GM23338 (cell line): ENCODE measurements at regions not wholly inside any gene's neighbourhood (a gene's known extent, or its start where the extent isn't known, plus 50 kb on each side); places are given as distances from the start of the nearest gene placed in this dataset.

Experiments
- ATAC-seq: fragments of 200-7000 bp; cut with Tn5 transposase; 3 replicates; pipeline ENCODE4 v1.9.1; 2020
- DNase-seq: peaks from one replicate; pipeline ENCODE4 v3.0.0-alpha.2; 2015; ENCODE audit warnings: low spot score
- H2AFZ ChIP-seq: fragments of 200-600 bp; sonication (generic); 2 replicates; pipeline ENCODE4 v1.8.0; 2016; ENCODE audit warnings: antibody characterized with exemption, mild to moderate bottlenecking, moderate library complexity
- H3F3A ChIP-seq: fragments of 200-600 bp; sonication (generic); replicated peaks from 2 replicates; pipeline ENCODE4 v1.8.0; 2017; ENCODE audit warnings: antibody characterized with exemption, mixed run types, low read depth
- H3K27ac ChIP-seq: fragments of 200-600 bp; sonication (generic); 2 replicates; pipeline ENCODE4 v1.6.1; 2016; ENCODE audit warnings: low read depth
- H3K27me3 ChIP-seq: fragments of 200-600 bp; sonication (generic); 2 replicates; pipeline ENCODE4 v1.8.0; 2016; ENCODE audit warnings: mild to moderate bottlenecking, mixed run types, moderate library complexity; ENCODE audit not compliant: insufficient read depth
- H3K36me3 ChIP-seq: fragments of 200-600 bp; sonication (generic); 2 replicates; pipeline ENCODE4 v1.8.0; 2016; ENCODE audit warnings: mild to moderate bottlenecking; ENCODE audit not compliant: insufficient read depth
- H3K4me1 ChIP-seq: fragments of 200-600 bp; sonication (generic); 2 replicates; pipeline ENCODE4 v1.8.0; 2016; ENCODE audit warnings: mild to moderate bottlenecking, moderate library complexity; ENCODE audit not compliant: insufficient read depth
- H3K4me2 ChIP-seq: fragments of 200-600 bp; sonication (generic); 2 replicates; pipeline ENCODE4 v1.7.1; 2017; ENCODE audit warnings: mixed run types
- H3K4me3 ChIP-seq: fragments of 200-600 bp; sonication (generic); 2 replicates; pipeline ENCODE4 v1.6.1; 2016; ENCODE audit warnings: mixed run types
- H3K79me2 ChIP-seq: fragments of 200-600 bp; sonication (generic); replicated peaks from 2 replicates; pipeline ENCODE4 v1.8.0; 2017; ENCODE audit warnings: mild to moderate bottlenecking; ENCODE audit not compliant: insufficient read depth
- H3K9me2 ChIP-seq: fragments of 200-600 bp; sonication (generic); 2 replicates; pipeline ENCODE4 v1.8.0; 2017; ENCODE audit not compliant: insufficient read depth
- H4K20me1 ChIP-seq: fragments of 200-600 bp; sonication (generic); replicated peaks from 2 replicates; pipeline ENCODE4 v1.8.0; 2017; ENCODE audit warnings: mild to moderate bottlenecking; ENCODE audit not compliant: insufficient read depth
- H3K27ac Mint-ChIP-seq: 2 replicates; pipeline ENCODE4 v1.8.0; 2020; ENCODE audit warnings: inconsistent platforms, mild to moderate bottlenecking, moderate library complexity, mixed read lengths
- H3K27me3 Mint-ChIP-seq: 3 replicates; pipeline ENCODE4 v1.8.0; 2022; ENCODE audit warnings: low read depth, mild to moderate bottlenecking, moderate library complexity, mixed read lengths, inconsistent platforms; ENCODE audit not compliant: insufficient read depth, poor library complexity
- H3K36me3 Mint-ChIP-seq: 3 replicates; pipeline ENCODE4 v1.8.0; 2021; ENCODE audit warnings: low read depth, mild to moderate bottlenecking, inconsistent platforms, moderate library complexity, mixed read lengths
- H3K4me1 Mint-ChIP-seq: 3 replicates; pipeline ENCODE4 v1.8.0; 2020; ENCODE audit warnings: mild to moderate bottlenecking, inconsistent platforms, mixed read lengths
- H3K4me3 Mint-ChIP-seq: 3 replicates; pipeline ENCODE4 v1.8.0; 2021; ENCODE audit warnings: moderate library complexity, mild to moderate bottlenecking, inconsistent platforms, mixed read lengths
- H3K9me3 Mint-ChIP-seq: 3 replicates; pipeline ENCODE4 v1.8.0; 2020; ENCODE audit warnings: moderate library complexity, mild to moderate bottlenecking, inconsistent platforms, mixed read lengths
- CREB1 ChIP-seq: fragments of 250-450 bp; sonication (Bioruptor Pico); IDR thresholded peaks from 2 replicates; pipeline ENCODE4 v1.5.0; 2020; ENCODE audit warnings: low read depth, mild to moderate bottlenecking, moderate library complexity
- EZH2phosphoT487 ChIP-seq: fragments of 200-600 bp; sonication (generic); IDR thresholded peaks from one replicate; pipeline ENCODE4 v1.8.1; 2018; ENCODE audit warnings: antibody characterized with exemption; ENCODE audit not compliant: unreplicated experiment
- JUNB ChIP-seq: IDR thresholded peaks from one replicate; pipeline ENCODE4 v1.6.1; 2016; ENCODE audit warnings: antibody characterized with exemption; ENCODE audit not compliant: unreplicated experiment
- NANOG ChIP-seq: IDR thresholded peaks from 2 replicates; pipeline ENCODE4 v1.6.1; 2016; ENCODE audit warnings: antibody characterized with exemption, borderline replicate concordance
- POLR2AphosphoS5 ChIP-seq: IDR thresholded peaks from 2 replicates; pipeline ENCODE4 v1.6.1; 2016; ENCODE audit warnings: antibody characterized with exemption, low read depth
- ZNF114 ChIP-seq: fragments of 250-450 bp; sonication (Bioruptor Pico); IDR thresholded peaks from 2 replicates; pipeline ENCODE4 v1.5.0; 2020; ENCODE audit warnings: mild to moderate bottlenecking, moderate library complexity
- ZNF331 ChIP-seq: fragments of 250-450 bp; sonication (Bioruptor Pico); IDR thresholded peaks from 2 replicates; pipeline ENCODE4 v1.5.0; 2020; ENCODE audit warnings: low read depth, mild to moderate bottlenecking, moderate library complexity
- TF ChIP-seq, protein P1 (sequence below): IDR thresholded peaks from one replicate; pipeline ENCODE4 v1.6.1; 2018; ENCODE audit warnings: antibody characterized with exemption; ENCODE audit not compliant: unreplicated experiment
- TF ChIP-seq, protein P2 (sequence below), 2 experiments: fragments of 200-600 bp in 1 of 2; sonication (generic) in 1 of 2; conservative IDR thresholded peaks; 2 replicates each; pipeline versions ENCODE4 v1.5.1 to v1.6.1; 2016 to 2017; ENCODE audit warnings: antibody characterized with exemption in 2 of 2, low read depth in 2 of 2, mild to moderate bottlenecking in 2 of 2, moderate library complexity in 1 of 2

- TF ChIP-seq, protein P1, sequence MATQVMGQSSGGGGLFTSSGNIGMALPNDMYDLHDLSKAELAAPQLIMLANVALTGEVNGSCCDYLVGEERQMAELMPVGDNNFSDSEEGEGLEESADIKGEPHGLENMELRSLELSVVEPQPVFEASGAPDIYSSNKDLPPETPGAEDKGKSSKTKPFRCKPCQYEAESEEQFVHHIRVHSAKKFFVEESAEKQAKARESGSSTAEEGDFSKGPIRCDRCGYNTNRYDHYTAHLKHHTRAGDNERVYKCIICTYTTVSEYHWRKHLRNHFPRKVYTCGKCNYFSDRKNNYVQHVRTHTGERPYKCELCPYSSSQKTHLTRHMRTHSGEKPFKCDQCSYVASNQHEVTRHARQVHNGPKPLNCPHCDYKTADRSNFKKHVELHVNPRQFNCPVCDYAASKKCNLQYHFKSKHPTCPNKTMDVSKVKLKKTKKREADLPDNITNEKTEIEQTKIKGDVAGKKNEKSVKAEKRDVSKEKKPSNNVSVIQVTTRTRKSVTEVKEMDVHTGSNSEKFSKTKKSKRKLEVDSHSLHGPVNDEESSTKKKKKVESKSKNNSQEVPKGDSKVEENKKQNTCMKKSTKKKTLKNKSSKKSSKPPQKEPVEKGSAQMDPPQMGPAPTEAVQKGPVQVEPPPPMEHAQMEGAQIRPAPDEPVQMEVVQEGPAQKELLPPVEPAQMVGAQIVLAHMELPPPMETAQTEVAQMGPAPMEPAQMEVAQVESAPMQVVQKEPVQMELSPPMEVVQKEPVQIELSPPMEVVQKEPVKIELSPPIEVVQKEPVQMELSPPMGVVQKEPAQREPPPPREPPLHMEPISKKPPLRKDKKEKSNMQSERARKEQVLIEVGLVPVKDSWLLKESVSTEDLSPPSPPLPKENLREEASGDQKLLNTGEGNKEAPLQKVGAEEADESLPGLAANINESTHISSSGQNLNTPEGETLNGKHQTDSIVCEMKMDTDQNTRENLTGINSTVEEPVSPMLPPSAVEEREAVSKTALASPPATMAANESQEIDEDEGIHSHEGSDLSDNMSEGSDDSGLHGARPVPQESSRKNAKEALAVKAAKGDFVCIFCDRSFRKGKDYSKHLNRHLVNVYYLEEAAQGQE = no peak
- TF ChIP-seq ZNF114 (no peak), NANOG (no peak), CREB1 (CRISPR knock-in tag) (no peak), ZNF331 (CRISPR knock-in tag) (no peak), JUNB (no peak)
These were observed 458.9 kb upstream of the HSFY2 start (continued) for GRCh38 chrY:19232276-19232994.

DNA sequence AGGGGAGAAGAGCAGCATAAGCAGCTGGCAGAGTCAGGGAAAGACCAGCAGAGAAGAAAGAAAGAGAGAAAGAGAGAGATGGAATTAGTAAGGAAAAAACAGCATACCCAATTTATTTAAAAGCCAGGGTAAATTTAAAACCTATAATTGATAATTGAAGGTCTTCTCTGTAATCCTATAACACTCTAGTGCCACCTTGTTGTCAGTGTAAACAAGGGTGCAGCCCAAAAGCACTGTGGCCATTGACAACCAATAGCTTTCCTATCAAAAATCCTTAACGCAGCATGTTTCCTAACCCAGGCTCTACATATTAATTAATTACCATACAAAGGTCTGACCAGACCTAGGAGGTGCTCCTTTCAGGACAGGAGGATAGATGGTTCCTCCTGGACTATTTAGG, 447.2 kb upstream of the HSFY2 start:
- ATAC-seq (no peak), DNase-seq (peak; percentile 8)
- Histone ChIP-seq H3K27ac (no peak overlapping the region), H2AFZ (no peak overlapping the region), H3K36me3 (no peaks in the 10 kb centered on the region), H3F3A (no peaks in the 10 kb centered on the region), H4K20me1 (no peaks in the 10 kb centered on the region), H3K4me3 (no peak overlapping the region), H3K4me2 (no peak overlapping the region), H3K9me2 (no peaks in the 10 kb centered on the region), H3K4me1 (no peaks in the 10 kb centered on the region), H3K79me2 (no peaks in the 10 kb centered on the region), H3K27me3 (no peaks in the 10 kb centered on the region)
- peaks cover 4% of the 10 kb centered on the region; the same call in 1 of the 3 replicates for H3K9me3 Mint-ChIP-seq
- H3K27ac Mint-ChIP-seq = no peak overlapping the region
- H3K4me1 Mint-ChIP-seq = peaks cover 6% of the 10 kb centered on the region; the same call in 1 of the 3 replicates
- peaks cover 6% of the 10 kb centered on the region; the same call in 1 of the 3 replicates for H3K36me3 Mint-ChIP-seq
- H3K4me3 Mint-ChIP-seq = no peak overlapping the region
- H3K27me3 Mint-ChIP-seq = peaks cover 1% of the 10 kb centered on the region
- TF ChIP-seq, protein P2, sequence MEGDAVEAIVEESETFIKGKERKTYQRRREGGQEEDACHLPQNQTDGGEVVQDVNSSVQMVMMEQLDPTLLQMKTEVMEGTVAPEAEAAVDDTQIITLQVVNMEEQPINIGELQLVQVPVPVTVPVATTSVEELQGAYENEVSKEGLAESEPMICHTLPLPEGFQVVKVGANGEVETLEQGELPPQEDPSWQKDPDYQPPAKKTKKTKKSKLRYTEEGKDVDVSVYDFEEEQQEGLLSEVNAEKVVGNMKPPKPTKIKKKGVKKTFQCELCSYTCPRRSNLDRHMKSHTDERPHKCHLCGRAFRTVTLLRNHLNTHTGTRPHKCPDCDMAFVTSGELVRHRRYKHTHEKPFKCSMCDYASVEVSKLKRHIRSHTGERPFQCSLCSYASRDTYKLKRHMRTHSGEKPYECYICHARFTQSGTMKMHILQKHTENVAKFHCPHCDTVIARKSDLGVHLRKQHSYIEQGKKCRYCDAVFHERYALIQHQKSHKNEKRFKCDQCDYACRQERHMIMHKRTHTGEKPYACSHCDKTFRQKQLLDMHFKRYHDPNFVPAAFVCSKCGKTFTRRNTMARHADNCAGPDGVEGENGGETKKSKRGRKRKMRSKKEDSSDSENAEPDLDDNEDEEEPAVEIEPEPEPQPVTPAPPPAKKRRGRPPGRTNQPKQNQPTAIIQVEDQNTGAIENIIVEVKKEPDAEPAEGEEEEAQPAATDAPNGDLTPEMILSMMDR (conservative IDR thresholded peaks at IDR 0.05; ENCODE audit: low read depth in 2 of 2) = peak; percentile 33 to 40; a peak in 3 of 4 replicates
- no peak for TF ChIP-seq NANOG
- TF ChIP-seq, protein P1 = no peak
- no peak for TF ChIP-seq EZH2phosphoT487
- TF ChIP-seq POLR2AphosphoS5 = no peak
